Ureter (tissue), 1 donor: ENCODE measurements at regions not wholly inside any gene's neighbourhood (a gene's known extent, or its start where the extent isn't known, plus 50 kb on each side); places are given as distances from the start of the nearest gene placed in this dataset.
"Not testable (repeated sequence)": the region's sequence is repeated elsewhere in the genome, so short reads cannot be mapped to it uniquely, and the experiment has no call there.

ENCODE experiments used
- DNase-seq: peaks from one replicate; pipeline ENCODE4 v3.0.0-alpha.2; 2020; ENCODE audit warnings: low spot score
- donor health status: DM: yes; HTN: yes; CAD: no.

DNA sequence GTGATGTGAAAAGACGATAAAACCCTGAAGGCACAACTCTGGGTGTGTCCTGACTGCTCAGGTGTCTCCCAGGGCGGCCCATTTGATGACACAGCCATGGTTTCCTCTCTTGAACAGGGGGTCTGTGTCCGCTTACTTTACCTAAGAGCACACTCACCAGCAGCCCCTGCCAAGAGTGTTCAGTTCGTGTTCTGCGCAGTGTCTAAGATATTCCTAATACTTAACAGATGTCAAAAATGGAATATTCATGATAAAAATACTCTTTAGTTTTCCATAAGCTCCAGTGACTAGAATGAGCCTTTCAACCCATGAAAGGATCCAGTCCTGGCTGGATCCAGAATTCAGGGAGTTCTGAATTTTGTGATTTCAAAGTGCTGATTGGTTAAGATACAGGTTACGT, 492.4 kb downstream of the TNS3 start:
- DNase-seq: no peak

DNA sequence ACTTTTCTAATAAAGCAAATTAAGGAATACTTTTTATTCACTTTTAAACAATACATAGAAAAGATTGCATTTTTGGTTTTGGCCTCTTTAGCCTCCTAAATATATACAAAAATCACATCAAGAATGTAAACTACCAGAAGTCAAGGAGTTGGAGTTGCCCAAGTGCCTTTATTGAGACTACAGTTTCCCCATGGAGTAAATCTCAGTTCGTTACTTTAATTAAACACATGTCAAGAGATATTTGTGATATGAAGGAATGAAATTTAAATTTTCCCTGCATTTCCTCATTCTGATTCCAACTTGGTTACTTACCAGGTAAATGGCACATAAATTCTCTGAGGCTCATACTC, 492.9 kb downstream of the TNS3 start:
- DNase-seq: no peak

- DNase-seq: peak; percentile 58
These were observed 493.4 kb downstream of the TNS3 start for GRCh38 chr7:47088329-47089067.

DNA sequence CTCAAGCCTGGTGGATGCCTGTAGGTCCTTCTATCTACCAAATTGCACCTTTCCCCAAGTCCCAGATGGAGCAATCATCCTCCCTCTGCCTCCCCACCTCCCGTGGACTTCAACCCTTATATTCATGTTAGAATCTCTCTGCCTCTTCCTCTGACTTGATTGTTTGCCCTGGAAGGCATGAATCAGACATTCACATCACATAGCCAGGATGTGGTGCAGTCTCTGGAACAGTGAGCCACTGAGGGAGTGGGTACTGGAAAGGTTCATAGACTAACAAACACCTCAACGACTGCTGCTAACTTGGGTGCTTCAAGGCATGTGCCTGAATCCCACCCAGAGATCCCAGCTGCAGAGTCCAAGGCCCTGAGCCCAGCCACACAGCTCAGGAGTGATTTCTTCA, 494.0 kb downstream of the TNS3 start:
- no peak for DNase-seq

DNA sequence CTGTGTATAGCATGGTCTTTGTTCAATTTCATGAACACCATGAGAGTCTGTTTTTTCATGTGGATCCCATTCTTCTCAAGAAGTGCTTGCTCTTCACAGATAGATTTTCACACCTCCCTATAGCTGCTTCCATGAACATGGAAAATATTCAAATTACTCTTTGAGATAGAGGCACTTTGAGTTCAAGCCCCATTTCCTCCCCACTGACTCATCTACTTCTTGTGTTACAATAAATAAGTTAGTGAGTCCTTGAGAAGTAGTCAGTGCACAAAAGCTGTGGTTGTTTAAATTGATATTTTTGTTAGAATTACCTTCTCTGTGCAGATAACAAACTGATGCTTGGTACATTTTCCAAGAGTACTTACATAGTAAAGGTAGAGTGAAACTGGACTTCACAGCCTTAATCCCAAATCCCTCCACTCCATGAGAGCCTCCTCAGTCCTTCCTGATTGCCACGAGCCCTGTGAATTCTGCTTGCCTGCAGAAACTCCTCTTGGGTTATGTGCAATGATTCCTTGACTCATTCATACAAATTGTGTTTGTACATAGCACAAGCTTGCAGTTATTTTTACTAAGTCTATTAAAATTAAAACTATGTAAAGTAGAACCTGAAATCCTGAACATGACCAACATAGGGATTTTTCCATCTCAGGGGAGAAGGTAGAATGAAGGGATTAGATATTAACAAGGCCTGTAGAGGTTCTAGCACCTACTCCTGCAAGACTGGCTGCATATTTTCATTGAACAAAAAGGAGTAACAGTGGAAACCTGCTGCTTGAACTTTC, 496.2 kb downstream of the TNS3 start:
- DNase-seq: no peak

- no peak for DNase-seq
These were observed 498.2 kb downstream of the TNS3 start for GRCh38 chr7:47083476-47084250.

DNA sequence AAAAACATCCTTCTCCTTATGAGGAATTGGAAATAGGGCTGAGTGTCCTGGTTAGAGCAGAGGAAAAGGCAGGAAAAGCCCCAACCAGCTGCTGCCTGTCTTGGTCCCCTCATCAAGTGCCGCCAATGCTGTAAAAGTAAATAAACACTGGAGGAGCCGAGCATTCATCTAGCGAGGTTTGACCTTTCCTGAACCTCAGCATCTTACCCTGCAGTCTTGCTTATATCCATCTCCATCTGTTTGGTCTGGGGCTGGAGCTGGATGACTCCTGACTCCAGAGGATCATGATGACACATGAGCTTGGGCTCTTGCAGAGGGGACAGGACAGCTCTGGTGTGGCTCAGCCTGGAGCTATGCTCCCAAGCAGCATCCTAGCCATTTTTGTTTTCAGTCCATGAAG, 501.1 kb downstream of the TNS3 start:
- DNase-seq: no peak

- DNase-seq: no peak
These were observed 503.7 kb downstream of the TNS3 start for GRCh38 chr7:47078241-47078640.

DNA sequence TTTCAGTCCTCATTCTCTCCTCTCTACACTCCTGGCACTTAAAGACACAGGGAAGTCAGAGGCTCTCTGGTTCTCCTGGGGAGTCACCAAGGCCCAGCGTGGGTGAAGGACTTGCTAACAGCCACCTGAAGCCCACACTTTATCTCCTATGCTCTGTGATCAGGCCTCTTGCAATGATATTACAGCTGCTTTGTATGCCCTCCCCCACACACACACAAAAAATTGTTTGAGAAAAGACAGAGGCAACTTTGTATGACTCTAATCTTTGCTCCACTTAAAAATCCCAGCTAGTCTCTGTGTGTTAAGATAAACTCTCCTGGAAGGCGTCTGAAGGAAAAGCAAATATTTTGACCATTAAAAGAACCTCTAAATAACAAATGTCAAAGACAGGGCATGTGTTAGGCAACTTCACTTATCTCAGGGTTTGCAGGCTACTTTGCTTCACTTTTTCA, 507.2 kb downstream of the TNS3 start:
- DNase-seq: no peak

- no peak for DNase-seq
These were observed 508.6 kb downstream of the TNS3 start for GRCh38 chr7:47073284-47073683.

- no peak for DNase-seq
These were observed 510.0 kb downstream of the TNS3 start for GRCh38 chr7:47071866-47072265.

DNA sequence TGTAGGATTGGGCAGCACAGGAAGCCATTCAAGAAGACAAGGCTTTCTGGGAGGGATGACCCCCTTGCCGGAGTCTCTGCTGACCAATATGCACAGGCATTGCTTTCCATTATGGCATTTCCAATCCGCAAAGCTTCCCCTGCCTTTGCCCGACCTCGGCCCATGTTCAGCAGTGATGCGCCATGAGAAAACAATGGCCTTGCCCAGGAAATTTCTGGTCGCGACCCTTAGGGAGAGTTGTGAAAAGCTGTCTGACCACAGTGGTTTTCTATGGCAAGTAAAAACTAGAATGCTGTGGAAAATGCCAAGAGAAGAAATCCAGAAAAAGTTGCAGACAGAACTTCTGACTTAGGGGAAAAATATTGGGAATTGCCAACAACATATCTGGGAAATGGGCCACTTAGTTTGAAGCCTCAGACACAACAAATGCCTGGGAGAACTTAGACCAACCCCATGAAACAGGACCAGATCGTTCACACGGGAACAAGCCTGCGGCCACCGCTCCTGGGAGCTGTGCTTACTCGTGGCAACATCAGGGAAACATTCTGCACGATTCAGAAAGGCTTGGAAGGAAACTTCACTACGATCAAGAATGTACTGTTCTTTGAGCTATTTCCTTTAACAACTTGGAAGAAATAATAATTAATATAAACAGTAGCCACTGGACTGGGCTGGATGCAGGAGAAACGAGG, 512.4 kb downstream of the TNS3 start:
- no peak for DNase-seq

GRCh38 chr7:47066976-47067614, 514.8 kb downstream of the TNS3 start:
- DNase-seq: no peak

- DNase-seq: no peak
These were observed 525.2 kb downstream of the TNS3 start for GRCh38 chr7:47056731-47057130.

GRCh38 chr7:47052541-47053208, 529.2 kb downstream of the TNS3 start:
- not testable (repeated sequence) for DNase-seq

DNA sequence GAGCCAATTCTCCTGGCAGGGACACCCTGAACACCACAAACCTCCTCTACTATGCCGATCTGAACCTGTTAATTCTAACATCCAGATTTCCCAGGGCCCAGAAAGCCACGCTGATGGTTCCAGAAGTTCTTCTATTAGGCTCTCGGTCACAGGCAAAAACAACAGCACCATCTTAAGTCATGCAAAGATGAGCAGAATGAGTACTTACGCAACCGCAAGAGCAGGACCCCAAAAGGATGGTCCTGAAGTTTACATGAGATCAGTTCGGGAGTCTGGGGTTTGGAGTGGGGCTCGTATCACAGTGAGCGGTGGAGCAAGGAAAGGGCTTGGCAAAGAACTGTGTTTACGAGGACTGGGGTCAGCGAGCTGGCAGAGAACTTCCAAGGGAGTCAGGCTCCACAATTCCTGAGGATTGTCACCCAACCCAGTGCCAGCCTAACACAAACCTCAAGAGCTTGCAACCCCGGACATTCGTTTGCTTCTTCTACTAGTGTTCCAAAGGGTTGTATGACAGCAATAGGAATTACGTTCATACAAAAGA, 532.6 kb downstream of the TNS3 start:
- no peak for DNase-seq

- no peak for DNase-seq
These were observed 534.5 kb downstream of the TNS3 start for GRCh38 chr7:47047384-47047783.

DNA sequence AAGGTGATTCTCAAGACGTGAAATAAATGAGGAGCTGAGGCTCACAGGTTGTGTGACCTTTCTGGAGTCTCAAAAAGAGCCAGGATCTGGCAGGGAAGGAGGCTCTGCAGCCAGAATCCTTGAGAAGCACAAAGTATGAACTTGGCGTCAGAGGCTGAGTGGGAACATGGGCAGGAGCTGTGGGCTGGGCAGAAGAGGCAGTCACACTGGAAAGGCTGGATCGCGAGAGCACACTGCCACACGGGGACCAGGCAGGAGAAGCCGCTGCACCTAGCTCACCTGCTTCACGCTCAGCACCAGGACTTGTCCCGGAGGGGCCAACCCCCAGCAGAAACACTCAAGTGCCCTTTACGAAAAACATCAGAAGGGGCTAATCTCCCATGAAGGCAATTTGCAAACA, 535.0 kb downstream of the TNS3 start:
- DNase-seq: no peak

DNA sequence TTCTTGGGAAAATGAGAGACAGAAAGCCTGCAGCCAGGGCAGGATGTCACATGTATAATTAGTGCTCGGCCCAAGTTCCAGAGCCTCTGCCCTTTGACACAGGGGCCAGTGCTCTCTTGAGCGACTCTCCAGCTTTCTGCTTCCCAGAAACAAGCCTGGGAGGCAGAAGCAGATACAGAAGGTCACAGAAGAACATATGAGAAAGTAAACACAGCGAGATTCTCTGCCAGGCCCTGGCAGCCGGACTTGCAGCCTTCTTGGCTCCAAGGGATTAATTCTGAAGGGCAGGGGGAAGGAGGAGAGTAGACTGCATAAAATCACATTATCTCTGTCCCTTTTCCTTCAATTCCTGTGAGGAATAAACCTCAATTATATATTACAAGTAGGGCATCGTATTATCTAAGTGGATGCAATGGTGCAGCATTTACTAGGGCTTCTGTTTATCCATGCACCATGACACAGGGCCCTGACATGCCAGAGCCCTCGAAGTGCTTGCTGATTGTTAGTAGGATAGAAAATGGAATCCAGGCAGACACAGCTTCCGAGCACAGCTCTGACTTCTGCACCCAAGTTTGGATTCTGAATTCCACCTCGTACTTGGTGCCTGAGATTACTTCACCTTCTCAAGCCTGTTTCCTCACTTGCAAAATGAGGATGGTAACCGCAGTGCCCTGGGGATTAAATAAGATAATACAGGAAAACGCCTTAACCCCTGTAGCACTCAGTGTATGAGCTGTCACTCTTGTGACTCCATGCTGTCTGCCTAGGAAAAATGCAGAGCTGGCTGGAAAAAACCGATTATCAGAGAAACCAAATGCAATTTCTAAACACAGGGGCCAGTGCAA, 536.5 kb downstream of the TNS3 start:
- no peak for DNase-seq

GRCh38 chr7:47044625-47045024, 537.3 kb downstream of the TNS3 start:
- DNase-seq: no peak
